ENCODE measurements at regions not wholly inside any gene's neighbourhood (a gene's known extent, or its start where the extent isn't known, plus 50 kb on each side); places are given as distances from the start of the nearest gene placed in this dataset.

DNA sequence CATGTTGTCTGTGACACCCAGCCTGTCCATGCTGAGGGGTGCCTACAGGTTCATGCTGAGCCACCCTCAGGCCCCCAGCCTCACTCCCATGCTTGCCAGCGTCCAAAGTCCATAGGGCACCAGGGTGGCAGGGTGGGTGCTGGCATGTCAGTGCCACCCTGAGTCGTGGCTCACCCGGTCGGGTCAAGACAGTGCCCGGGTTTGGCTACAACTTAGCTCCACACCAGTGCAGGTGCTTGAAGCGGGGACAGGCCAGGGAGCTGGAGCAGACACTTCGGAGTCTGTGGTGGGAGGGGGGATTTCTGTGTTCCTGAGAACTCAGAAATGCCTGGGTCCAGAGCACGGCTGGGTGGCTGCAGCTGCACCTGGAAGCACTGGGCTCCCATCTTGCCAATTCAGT is 579.2 kb upstream of the FAM174A start:
- no peaks in the 10 kb centered on the region for H3K4me1 ChIP-seq (ENCODE audit: insufficient read depth, low read length)
- no peak overlapping the region for H3K9ac ChIP-seq (ENCODE audit: low read depth, low read length)
- no peak for DNase-seq
- no peak for ATAC-seq (ENCODE audit: insufficient read depth, low read depth)
- H3K4me3 ChIP-seq (ENCODE audit: low read depth in 1 of 2, low read length in 2 of 2) = no peak overlapping the region
- no peak overlapping the region for H3K27ac ChIP-seq (ENCODE audit: low read length)
- H3K79me2 ChIP-seq (ENCODE audit: insufficient read depth, low read length) = no peaks in the 10 kb centered on the region
- no peak overlapping the region for H2AFZ ChIP-seq (ENCODE audit: low read depth, low read length)
- H3K9me3 ChIP-seq (ENCODE audit: insufficient read depth, low read length, severe bottlenecking) = no peaks in the 10 kb centered on the region
- no peak overlapping the region for H3K4me2 ChIP-seq (ENCODE audit: insufficient read depth, low read length)
- TF ChIP-seq, protein P1, sequence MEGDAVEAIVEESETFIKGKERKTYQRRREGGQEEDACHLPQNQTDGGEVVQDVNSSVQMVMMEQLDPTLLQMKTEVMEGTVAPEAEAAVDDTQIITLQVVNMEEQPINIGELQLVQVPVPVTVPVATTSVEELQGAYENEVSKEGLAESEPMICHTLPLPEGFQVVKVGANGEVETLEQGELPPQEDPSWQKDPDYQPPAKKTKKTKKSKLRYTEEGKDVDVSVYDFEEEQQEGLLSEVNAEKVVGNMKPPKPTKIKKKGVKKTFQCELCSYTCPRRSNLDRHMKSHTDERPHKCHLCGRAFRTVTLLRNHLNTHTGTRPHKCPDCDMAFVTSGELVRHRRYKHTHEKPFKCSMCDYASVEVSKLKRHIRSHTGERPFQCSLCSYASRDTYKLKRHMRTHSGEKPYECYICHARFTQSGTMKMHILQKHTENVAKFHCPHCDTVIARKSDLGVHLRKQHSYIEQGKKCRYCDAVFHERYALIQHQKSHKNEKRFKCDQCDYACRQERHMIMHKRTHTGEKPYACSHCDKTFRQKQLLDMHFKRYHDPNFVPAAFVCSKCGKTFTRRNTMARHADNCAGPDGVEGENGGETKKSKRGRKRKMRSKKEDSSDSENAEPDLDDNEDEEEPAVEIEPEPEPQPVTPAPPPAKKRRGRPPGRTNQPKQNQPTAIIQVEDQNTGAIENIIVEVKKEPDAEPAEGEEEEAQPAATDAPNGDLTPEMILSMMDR (IDR thresholded peaks at IDR 0.05; ENCODE audit: borderline replicate concordance, extremely low read depth, low read length, poor library complexity, severe bottlenecking) = no peak
- TF ChIP-seq EZH2 (IDR thresholded peaks at IDR 0.05; ENCODE audit: borderline replicate concordance, low read depth, low read length, severe bottlenecking) = no peak
- no peaks in the 10 kb centered on the region for H4K20me1 ChIP-seq (ENCODE audit: insufficient read depth, low read length)
- H3K36me3 ChIP-seq (ENCODE audit: insufficient read depth, low read length) = no peaks in the 10 kb centered on the region
- H3K27me3 ChIP-seq (ENCODE audit: insufficient read depth, low read length, poor library complexity) = no peaks in the 10 kb centered on the region

DNA sequence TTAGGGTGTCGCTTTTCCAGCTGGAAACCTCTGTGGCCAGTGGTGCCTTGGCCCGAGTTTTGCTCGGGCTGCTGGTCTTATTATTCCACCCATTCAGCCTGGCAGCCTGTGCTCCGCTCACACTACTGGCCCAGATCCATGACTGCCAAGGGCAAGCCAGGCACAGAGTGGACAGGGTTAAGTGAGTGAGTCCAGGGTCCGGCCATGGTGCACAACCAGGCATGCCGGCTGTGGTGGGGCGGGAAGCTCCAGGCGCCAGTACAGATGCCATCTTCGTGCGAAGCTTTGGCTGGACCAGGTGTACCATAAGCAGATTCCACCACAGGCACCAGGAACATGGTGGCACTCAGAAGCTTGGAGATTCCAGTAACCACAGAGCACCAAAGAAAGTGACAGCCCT is 580.2 kb upstream of the FAM174A start:
- TF ChIP-seq EZH2 (IDR thresholded peaks at IDR 0.05; ENCODE audit: borderline replicate concordance, low read depth, low read length, severe bottlenecking) = no peak
- TF ChIP-seq, protein P1 (IDR thresholded peaks at IDR 0.05; ENCODE audit: borderline replicate concordance, extremely low read depth, low read length, poor library complexity, severe bottlenecking) = no peak
- H3K36me3 ChIP-seq (ENCODE audit: insufficient read depth, low read length) = no peaks in the 10 kb centered on the region
- ATAC-seq (ENCODE audit: insufficient read depth, low read depth) (no peak), DNase-seq (no peak)
- no peak overlapping the region for H3K27ac ChIP-seq (ENCODE audit: low read length)
- H3K79me2 ChIP-seq (ENCODE audit: insufficient read depth, low read length) = no peaks in the 10 kb centered on the region
- no peak overlapping the region for H3K9ac ChIP-seq (ENCODE audit: low read depth, low read length)
- H2AFZ ChIP-seq (ENCODE audit: low read depth, low read length) = no peak overlapping the region
- no peaks in the 10 kb centered on the region for H3K27me3 ChIP-seq (ENCODE audit: insufficient read depth, low read length, poor library complexity)
- no peak overlapping the region for H3K4me2 ChIP-seq (ENCODE audit: insufficient read depth, low read length)
- H4K20me1 ChIP-seq (ENCODE audit: insufficient read depth, low read length) = no peaks in the 10 kb centered on the region
- no peaks in the 10 kb centered on the region for H3K9me3 ChIP-seq (ENCODE audit: insufficient read depth, low read length, severe bottlenecking)
- no peak overlapping the region for H3K4me3 ChIP-seq (ENCODE audit: low read depth in 1 of 2, low read length in 2 of 2)
- no peaks in the 10 kb centered on the region for H3K4me1 ChIP-seq (ENCODE audit: insufficient read depth, low read length)

DNA sequence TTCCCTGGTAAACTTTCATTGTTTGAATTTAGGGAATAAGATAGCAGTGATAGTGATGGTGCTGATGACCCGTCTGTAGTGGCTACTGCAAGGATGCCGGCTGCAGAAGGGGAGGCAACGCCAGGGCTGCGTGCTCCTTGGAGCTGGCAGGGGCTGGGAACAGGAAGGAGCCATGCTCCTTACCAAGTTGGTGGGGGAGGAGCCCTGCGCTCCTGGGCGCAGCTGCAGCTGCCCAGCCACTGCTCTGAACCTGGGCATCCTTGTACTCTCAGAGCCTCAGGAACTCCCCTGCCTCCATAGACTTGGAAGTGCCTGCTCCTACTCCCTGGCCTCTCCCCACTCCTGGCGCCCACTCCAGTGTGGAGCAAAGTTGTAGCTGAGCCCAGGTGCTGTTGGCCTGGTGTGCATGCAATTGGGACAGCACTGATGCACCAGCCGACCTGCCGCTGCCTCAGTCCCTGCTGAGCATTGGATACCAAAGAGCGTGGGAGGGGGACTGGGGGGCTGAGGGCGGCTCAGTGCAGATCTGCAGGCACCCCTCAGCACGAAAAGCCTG is 585.1 kb upstream of the FAM174A start:
- no peak overlapping the region for H3K4me3 ChIP-seq (ENCODE audit: low read depth in 1 of 2, low read length in 2 of 2)
- no peaks in the 10 kb centered on the region for H3K9me3 ChIP-seq (ENCODE audit: insufficient read depth, low read length, severe bottlenecking)
- H3K4me1 ChIP-seq (ENCODE audit: insufficient read depth, low read length) = no peaks in the 10 kb centered on the region

More for the DNA sequence above, 585.1 kb upstream of the FAM174A start:
- DNase-seq = no peak
- Histone ChIP-seq H3K79me2 (ENCODE audit: insufficient read depth, low read length) (no peaks in the 10 kb centered on the region), H4K20me1 (ENCODE audit: insufficient read depth, low read length) (no peaks in the 10 kb centered on the region), H3K4me2 (ENCODE audit: insufficient read depth, low read length) (no peak overlapping the region), H3K36me3 (ENCODE audit: insufficient read depth, low read length) (no peaks in the 10 kb centered on the region), H2AFZ (ENCODE audit: low read depth, low read length) (no peak overlapping the region), H3K9ac (ENCODE audit: low read depth, low read length) (no peak overlapping the region), H3K27ac (ENCODE audit: low read length) (no peak overlapping the region), H3K27me3 (ENCODE audit: insufficient read depth, low read length, poor library complexity) (no peaks in the 10 kb centered on the region)
- no peak for TF ChIP-seq EZH2 (IDR thresholded peaks at IDR 0.05; ENCODE audit: borderline replicate concordance, low read depth, low read length, severe bottlenecking)
- TF ChIP-seq, protein P1 (IDR thresholded peaks at IDR 0.05; ENCODE audit: borderline replicate concordance, extremely low read depth, low read length, poor library complexity, severe bottlenecking) = no peak
- ATAC-seq (ENCODE audit: insufficient read depth, low read depth) = no peak
